ENCODE measurements at regions not wholly inside any gene's neighbourhood (a gene's known extent, or its start where the extent isn't known, plus 50 kb on each side); places are given as distances from the start of the nearest gene placed in this dataset.
"Not testable (repeated sequence)": the region's sequence is repeated elsewhere in the genome, so short reads cannot be mapped to it uniquely, and the experiment has no call there.

DNA sequence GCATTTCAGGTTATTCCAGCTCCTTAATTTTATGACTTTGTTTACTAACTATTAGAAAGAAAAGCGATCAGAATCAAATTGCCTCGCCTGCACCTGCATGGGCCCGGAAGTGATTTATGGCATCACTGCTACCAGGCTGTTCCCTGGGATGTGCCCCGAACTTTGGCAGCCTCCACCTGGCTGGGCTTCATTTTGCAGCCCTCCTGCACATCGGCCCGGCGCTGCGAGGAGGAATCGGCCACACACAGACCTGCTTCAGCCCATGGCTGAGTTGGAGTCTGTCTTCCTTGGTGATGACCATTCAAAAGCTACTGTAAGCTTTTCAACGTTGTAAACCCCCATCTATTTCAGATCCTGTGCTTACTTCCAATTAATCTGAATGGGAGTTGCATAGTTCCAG is 638.0 kb downstream of the RNF144A start:
- no peak for DNase-seq

- no peak for DNase-seq
These were observed 640.2 kb downstream of the RNF144A start for GRCh38 chr2:7557376-7557775.

DNA sequence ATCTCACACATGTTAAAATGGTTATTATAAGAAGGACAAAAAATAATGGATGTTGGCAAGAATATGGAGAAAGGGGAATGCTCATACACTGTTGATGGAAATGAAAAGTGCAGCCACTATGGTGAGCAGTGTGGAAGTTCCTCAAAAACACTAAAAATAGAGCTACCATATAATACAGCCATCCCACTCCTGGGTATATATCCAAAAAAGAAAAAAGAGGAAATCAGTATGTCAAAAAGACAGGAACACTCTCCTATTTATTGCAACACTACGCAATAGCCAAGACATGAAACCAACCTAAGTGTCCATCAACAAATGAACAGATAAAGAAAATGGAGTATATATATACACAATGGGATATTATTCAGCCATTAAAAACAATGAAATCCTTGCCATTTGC is 642.6 kb downstream of the RNF144A start:
- peak; percentile 13 for DNase-seq

DNA sequence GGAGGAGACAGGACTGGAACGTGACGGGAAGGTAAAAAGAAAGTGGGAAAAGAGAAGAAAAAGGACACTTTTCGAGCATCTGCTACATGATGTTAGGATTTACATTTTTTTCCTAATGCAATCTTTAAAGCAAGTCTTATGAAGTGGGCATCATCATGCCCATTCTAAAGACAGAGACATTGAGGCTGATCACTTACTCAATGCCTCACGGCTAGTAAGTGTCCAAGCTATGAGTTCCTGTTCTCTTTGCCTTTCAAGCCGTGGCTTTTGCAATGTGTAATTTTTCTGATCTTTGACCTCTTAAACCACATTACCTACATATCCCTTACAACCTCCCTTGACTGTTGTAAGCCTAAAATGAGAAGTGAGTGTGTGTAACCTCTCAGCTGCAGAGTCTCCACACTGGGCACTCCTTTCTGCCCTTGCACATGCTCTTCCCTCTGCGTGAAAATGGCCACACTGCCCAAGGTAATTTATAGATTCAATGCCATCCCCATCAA is 649.2 kb downstream of the RNF144A start:
- no peak for DNase-seq

DNA sequence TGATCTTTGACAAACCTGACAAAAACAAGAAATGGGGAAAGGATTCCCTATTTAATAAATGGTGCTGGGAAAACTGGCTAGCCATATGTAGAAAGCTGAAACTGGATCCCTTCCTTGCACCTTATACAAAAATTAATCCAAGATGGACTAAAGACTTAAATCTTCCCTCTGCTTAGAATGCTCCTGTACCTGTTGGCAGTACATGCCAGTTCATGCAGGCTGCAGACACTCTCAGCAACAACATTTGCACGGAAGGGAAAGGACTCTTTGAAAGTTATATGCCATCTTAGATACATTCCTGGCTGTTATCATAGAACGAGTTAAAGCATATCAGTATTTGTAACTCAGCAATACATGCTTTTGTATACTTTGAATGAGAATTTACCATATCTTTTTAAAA is 649.9 kb downstream of the RNF144A start:
- not testable (repeated sequence) for DNase-seq

GRCh38 chr2:7567646-7568045 is 650.4 kb downstream of the RNF144A start:
- DNase-seq, result no peak

DNA sequence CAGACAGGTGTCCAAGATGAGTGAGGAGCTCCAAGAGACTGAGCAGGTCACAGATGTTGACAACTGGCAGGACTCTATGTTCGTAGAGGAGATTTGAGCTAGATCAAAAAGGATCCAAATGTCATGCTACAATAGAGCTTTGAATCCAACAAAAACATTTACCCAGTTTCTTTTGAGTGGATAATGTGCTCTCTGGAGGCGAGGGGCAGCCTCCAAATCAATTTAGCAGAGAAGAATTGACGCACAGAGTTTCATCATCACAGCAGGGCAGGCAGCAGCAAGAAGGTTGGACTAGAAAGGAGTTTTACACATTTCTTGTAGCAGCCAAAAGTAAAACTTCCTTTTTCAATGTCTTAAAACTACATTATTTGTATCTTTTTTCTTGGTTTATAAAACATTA is 653.0 kb downstream of the RNF144A start:
- no peak for DNase-seq

GRCh38 chr2:7571701-7572100 is 654.5 kb downstream of the RNF144A start:
- no peak for DNase-seq

- no peak for DNase-seq
These were observed 655.2 kb downstream of the RNF144A start for GRCh38 chr2:7572450-7572849.

DNA sequence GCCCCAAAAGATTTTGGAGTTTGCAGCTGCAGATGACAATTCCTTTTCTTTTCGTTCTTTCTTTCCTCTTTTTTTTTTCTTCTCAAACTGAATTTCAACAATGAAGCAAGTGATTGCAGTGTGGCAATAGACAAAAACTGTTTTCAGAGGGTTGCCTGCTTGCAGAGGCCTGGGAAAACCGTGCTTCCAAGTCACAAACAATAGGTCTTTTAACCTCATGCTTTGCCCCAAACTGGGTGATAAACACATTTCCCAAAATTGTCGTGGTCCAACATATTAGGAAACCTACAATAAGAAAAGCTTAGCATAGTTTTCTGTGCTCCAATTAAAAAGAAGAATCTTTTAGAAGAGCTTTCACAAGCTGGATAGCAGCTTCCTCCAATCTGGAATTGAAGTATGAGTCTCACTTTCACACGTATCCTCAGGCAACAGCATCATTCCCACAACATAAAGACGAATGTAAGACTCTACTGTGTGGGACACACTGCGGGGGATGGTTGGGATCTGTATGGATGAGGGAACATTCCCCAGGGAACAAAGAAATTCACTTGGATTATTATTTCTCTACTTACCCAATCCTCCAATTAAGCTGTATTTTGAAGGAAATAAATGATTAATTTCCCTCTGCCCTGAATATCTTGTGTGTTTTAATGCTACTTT is 656.1 kb downstream of the RNF144A start:
- DNase-seq, result no peak

- DNase-seq, result no peak
These were observed 657.2 kb downstream of the RNF144A start for GRCh38 chr2:7574385-7574784.

- DNase-seq, result no peak
These were observed 660.6 kb downstream of the RNF144A start for GRCh38 chr2:7577769-7578168.

DNA sequence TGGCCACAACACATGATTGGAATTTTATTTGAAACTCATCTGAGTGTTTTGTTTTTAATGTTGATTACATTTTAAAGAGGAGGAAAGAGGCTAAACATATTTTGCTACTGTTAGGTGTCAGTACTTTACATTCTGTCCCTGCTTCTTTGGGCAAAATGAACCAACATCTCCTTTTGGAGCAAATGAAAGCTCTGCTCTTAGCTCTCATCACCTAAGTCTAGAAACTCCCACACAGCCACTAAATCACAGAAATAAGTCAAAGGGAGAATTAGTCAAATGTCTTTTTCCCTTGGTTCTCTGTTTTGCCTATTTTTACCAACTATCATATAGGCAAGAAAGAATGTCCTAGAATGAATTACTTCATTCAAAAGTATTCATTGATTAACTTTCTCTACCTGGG is 666.8 kb downstream of the RNF144A start:
- no peak for DNase-seq

DNA sequence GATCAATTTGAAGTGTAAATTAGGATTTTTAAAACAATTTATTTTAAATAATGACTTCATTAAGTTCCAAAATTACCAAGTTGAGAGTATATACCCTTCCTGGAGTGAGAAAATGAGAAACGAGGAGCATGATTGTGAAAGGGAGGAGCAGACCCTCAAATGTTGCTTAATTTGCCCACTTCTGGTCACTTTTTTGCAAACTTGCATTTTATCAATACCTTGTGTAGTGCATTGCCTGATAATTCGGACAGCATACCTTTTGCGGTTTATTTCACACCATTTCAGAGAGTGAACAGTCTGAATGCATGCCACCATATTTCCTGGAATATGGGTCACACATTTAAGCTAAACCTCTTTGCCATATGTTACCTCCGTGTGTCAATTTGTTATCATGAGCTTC is 669.7 kb downstream of the RNF144A start:
- DNase-seq, result no peak

DNA sequence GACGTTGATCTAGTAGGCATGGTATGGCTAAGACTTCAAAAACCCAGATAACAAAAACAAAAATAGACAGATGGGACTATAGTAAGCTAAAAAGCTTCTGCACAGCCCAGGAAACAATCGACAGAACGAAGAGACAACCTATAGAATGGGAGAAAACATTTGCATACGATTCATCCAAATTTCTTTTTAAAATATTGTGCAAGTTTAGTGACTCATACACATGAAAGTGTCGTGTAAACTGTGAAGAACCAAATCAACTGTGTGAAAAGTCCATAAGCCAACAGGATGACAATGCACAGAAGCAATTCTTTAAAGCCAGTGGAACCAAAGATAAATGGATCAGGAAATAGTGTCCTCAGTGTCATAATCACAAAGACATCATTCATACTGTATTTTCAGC is 671.1 kb downstream of the RNF144A start:
- DNase-seq, result peak; percentile 55

GRCh38 chr2:7592618-7593140 is 675.5 kb downstream of the RNF144A start:
- DNase-seq, result no peak

- no peak for DNase-seq
These were observed 676.1 kb downstream of the RNF144A start for GRCh38 chr2:7593360-7593759.

- no peak for DNase-seq
These were observed 677.0 kb downstream of the RNF144A start for GRCh38 chr2:7594211-7594610.

DNA sequence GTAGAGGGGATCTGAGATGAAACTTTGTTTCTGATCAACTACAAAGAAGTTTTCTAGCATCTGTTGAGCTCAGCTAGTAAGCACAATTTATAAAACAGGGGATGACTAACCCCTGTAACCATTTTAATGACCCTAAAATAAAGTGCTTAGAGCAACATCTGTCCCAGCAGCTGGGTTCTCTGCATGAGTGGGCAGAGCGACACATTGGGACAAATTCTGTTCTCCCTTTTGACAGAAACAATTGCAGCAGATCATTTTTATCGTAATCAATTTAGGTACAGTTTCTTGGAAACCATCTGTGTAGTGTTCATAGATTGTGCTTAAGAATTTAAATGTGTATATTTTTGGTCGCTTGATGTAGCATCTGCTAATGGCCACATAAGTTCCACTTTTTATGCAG is 678.0 kb downstream of the RNF144A start:
- DNase-seq, result no peak

GRCh38 chr2:7598402-7598801 is 681.2 kb downstream of the RNF144A start:
- no peak for DNase-seq

GRCh38 chr2:7599462-7600258 is 682.4 kb downstream of the RNF144A start:
- DNase-seq, result no peak

- DNase-seq, result no peak
These were observed 684.8 kb downstream of the RNF144A start for GRCh38 chr2:7601990-7602389.

DNA sequence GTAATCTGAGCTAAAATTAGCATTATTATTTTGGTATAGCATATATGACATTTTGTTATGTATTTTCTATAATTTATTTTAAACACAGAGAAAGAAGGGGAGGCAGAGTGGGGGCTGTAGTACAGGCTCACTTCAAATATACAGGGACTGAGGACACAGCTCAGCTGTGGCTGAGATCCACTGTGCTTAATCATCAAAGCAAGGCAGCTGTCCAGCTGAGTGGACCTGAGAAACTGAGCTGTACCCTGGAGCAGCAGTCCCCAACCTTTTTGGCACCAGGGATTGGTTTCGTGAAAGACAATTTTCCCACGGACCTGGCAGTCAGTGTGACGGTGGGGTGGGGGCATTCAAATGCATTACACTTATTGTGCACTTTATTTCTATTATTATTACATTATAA is 687.2 kb downstream of the RNF144A start:
- no peak for DNase-seq

Data from suppressor macrophage treated with lipopolysaccharide for 4 hours (primary cell).